OCI-LY7 (cell line): ENCODE measurements at regions not wholly inside any gene's neighbourhood (a gene's known extent, or its start where the extent isn't known, plus 50 kb on each side); places are given as distances from the start of the nearest gene placed in this dataset.

Experiments
- BruUV-seq: library from RNA; stranded (reverse); fragments of 400-500 nt; replicated peaks from 2 replicates; lab custom pipeline; 2021; lab: Mats Ljungman, UMichigan
- CTCF ChIA-PET: fragments of 300-600 bp; sonication (Branson Sonifier 250); formaldehyde crosslinking; loops from one replicate; lab custom pipeline; 2022; ENCODE audit warnings: antibody characterized with exemption; ENCODE audit not compliant: unreplicated experiment; lab: Charles Lee
- POLR2A ChIA-PET: fragments of 300-600 bp; sonication (Branson Sonifier 250); formaldehyde crosslinking; loops from one replicate; lab custom pipeline; 2022; ENCODE audit warnings: antibody characterized with exemption; lab: Charles Lee
- DNase-seq: peaks from one replicate; pipeline ENCODE4 v3.0.0-alpha.2; 2015; ENCODE audit warnings: low spot score
- H2AFZ ChIP-seq: fragments of 200-600 bp; sonication (generic), shearing (Covaris generic); 2 replicates; pipeline ENCODE4 v1.6.1; 2014; ENCODE audit warnings: mild to moderate bottlenecking, antibody characterized with exemption, low read length, moderate library complexity
- H3K27ac ChIP-seq: fragments of 200-600 bp; sonication (generic); 2 replicates; pipeline ENCODE4 v1.5.1; 2014; ENCODE audit warnings: mixed run types, low read depth, mild to moderate bottlenecking, moderate library complexity, low read length, inconsistent platforms; ENCODE audit not compliant: poor library complexity, severe bottlenecking
- H3K36me3 ChIP-seq: fragments of 200-600 bp; sonication (generic); 2 replicates; pipeline ENCODE4 v1.6.1; 2014; ENCODE audit warnings: mild to moderate bottlenecking, antibody characterized with exemption, low read length, moderate library complexity, mixed read lengths; ENCODE audit not compliant: insufficient read depth
- H3K4me1 ChIP-seq: fragments of 200-600 bp; sonication (generic); 2 replicates; pipeline ENCODE4 v1.5.1; 2014; ENCODE audit warnings: mild to moderate bottlenecking, low read length; ENCODE audit not compliant: insufficient read depth, poor library complexity, severe bottlenecking
- H3K4me2 ChIP-seq: fragments of 200-600 bp; sonication (generic); 2 replicates; pipeline ENCODE4 v1.6.1; 2014; ENCODE audit warnings: mild to moderate bottlenecking, low read length
- H3K4me3 ChIP-seq: fragments of 200-600 bp; sonication (generic); 2 replicates; pipeline ENCODE4 v1.5.1; 2014; ENCODE audit warnings: mild to moderate bottlenecking, low read depth, low read length; ENCODE audit not compliant: poor library complexity, severe bottlenecking
- H3K79me2 ChIP-seq: fragments of 200-600 bp; sonication (generic); 2 replicates; pipeline ENCODE4 v1.6.1; 2016; ENCODE audit warnings: low read depth, mild to moderate bottlenecking, low read length, moderate library complexity, mixed read lengths; ENCODE audit not compliant: insufficient read depth
- H3K9me2 ChIP-seq: fragments of 200-600 bp; sonication (generic); 2 replicates; pipeline ENCODE4 v1.6.1; 2016; ENCODE audit warnings: mild to moderate bottlenecking, low read length, mixed read lengths; ENCODE audit not compliant: insufficient read depth
- H3K9me3 ChIP-seq: fragments of 200-600 bp; sonication (generic); 2 replicates; pipeline ENCODE4 v1.6.1; 2014; ENCODE audit warnings: mild to moderate bottlenecking, mixed run types, low read length, mixed read lengths
- H4K20me1 ChIP-seq: fragments of 200-600 bp; sonication (generic); 2 replicates; pipeline ENCODE4 v1.6.1; 2014; ENCODE audit warnings: mild to moderate bottlenecking, antibody characterized with exemption, low read length, moderate library complexity, mixed read lengths; ENCODE audit not compliant: insufficient read depth
- CTCF ChIP-seq: fragments of 200-600 bp; sonication (generic); conservative IDR thresholded peaks from 2 replicates; pipeline ENCODE4 v1.5.1; 2014; ENCODE audit warnings: mild to moderate bottlenecking, antibody characterized with exemption, low read length, moderate library complexity, mixed read lengths
- EZH2phosphoT487 ChIP-seq: fragments of 200-600 bp; sonication (generic); IDR thresholded peaks from 2 replicates; pipeline ENCODE4 v1.6.1; 2018; ENCODE audit warnings: low read depth, borderline replicate concordance, mild to moderate bottlenecking, mixed run types, antibody characterized with exemption, low read length, moderate library complexity, mixed read lengths
- intact Hi-C: fragments of 100-400 bp; cut with micrococcal nuclease; formaldehyde crosslinking; loops from one replicate; pipeline ENCODE4 v1.10.0; 2022; ENCODE audit not compliant: unreplicated experiment

- intact Hi-C loops: no loop called here
- TF ChIP-seq CTCF (no peak), EZH2phosphoT487 (no peak)
- Histone ChIP-seq H3K4me1 (no peaks in the 10 kb centered on the region), H3K4me2 (no peak overlapping the region), H3K79me2 (no peaks in the 10 kb centered on the region), H4K20me1 (no peaks in the 10 kb centered on the region), H3K4me3 (no peak overlapping the region), H3K9me2 (no peaks in the 10 kb centered on the region), H3K27ac (no peak overlapping the region), H2AFZ (no peak overlapping the region), H3K36me3 (no peaks in the 10 kb centered on the region), H3K9me3 (no peaks in the 10 kb centered on the region)
- CTCF ChIA-PET: no interaction called here
- BruUV-seq: no TSS peak
- POLR2A ChIA-PET: no interaction called here
- DNase-seq: no peak
Measured at GRCh38 chr16:59330019-59330670, 596.0 kb upstream of the GOT2 start.

GRCh38 chr16:59328961-59329360, 594.8 kb upstream of the GOT2 start:
- Histone ChIP-seq H3K36me3 (no peaks in the 10 kb centered on the region), H4K20me1 (no peaks in the 10 kb centered on the region), H3K4me3 (no peak overlapping the region), H3K79me2 (no peaks in the 10 kb centered on the region), H2AFZ (no peak overlapping the region), H3K9me3 (no peaks in the 10 kb centered on the region), H3K9me2 (no peaks in the 10 kb centered on the region), H3K27ac (no peak overlapping the region), H3K4me2 (no peak overlapping the region), H3K4me1 (no peaks in the 10 kb centered on the region)
- intact Hi-C loops: no loop called here
- ChIA-PET CTCF (no interaction called here), POLR2A (no interaction called here)
- no peak for DNase-seq
- TF ChIP-seq CTCF (no peak), EZH2phosphoT487 (no peak)
- BruUV-seq: no TSS peak

- ChIA-PET CTCF (no interaction called here), POLR2A (no interaction called here)
- Histone ChIP-seq H3K27ac (no peak overlapping the region), H3K79me2 (no peaks in the 10 kb centered on the region), H4K20me1 (no peaks in the 10 kb centered on the region), H3K4me1 (no peaks in the 10 kb centered on the region), H3K36me3 (no peaks in the 10 kb centered on the region), H3K9me3 (no peaks in the 10 kb centered on the region), H3K4me3 (no peak overlapping the region), H2AFZ (no peak overlapping the region), H3K9me2 (no peaks in the 10 kb centered on the region), H3K4me2 (no peak overlapping the region)
- intact Hi-C loops: no loop called here
- no TSS peak for BruUV-seq
- no peak for DNase-seq
- TF ChIP-seq EZH2phosphoT487 (no peak), CTCF (no peak)
Measured at GRCh38 chr16:59327894-59328293, 593.8 kb upstream of the GOT2 start.
